Ovary (tissue), 7 donors: ENCODE measurements at regions not wholly inside any gene's neighbourhood (a gene's known extent, or its start where the extent isn't known, plus 50 kb on each side); places are given as distances from the start of the nearest gene placed in this dataset.

Source experiments
- DNase-seq, 5 donors: peaks; one replicate each; pipeline ENCODE4 v3.0.0-alpha.2; 2019 to 2020
- H3K27ac ChIP-seq, 2 donors: fragments of 200-600 bp; one replicate each; pipeline versions ENCODE4 v1.5.1 to v1.8.0; 2019 to 2022
- H3K27me3 ChIP-seq: fragments of 200-600 bp; one replicate; pipeline ENCODE4 v1.8.0; 2022
- H3K36me3 ChIP-seq: fragments of 200-600 bp; sonication (generic); one replicate; pipeline ENCODE4 v1.5.1; 2019
- H3K4me1 ChIP-seq: one replicate; pipeline ENCODE4 v1.8.1; 2013; ENCODE audit warnings: mild to moderate bottlenecking, moderate library complexity; ENCODE audit not compliant: insufficient read depth
- H3K4me3 ChIP-seq: fragments of 200-600 bp; sonication (generic); one replicate; pipeline ENCODE4 v1.5.1; 2017
- H3K9me3 ChIP-seq, 2 donors: fragments of 200-600 bp in 1 of 2; sonication (generic) in 1 of 2; one replicate each; pipeline versions ENCODE4 v1.5.1 to v1.8.1; 2013 to 2019; ENCODE audit warnings: mild to moderate bottlenecking in 1 of 2, moderate library complexity in 1 of 2
- EP300 ChIP-seq: sonication (generic); formaldehyde crosslinking; IDR thresholded peaks from one replicate; pipeline ENCODE4 v1.6.1; 2017; ENCODE audit warnings: antibody characterized with exemption
- POLR2A ChIP-seq: fragments of 450-650 bp; IDR thresholded peaks from one replicate; pipeline ENCODE4 v1.6.1; 2017; ENCODE audit warnings: antibody characterized with exemption, mild to moderate bottlenecking, moderate library complexity
- WGBS, 3 donors: extraction: QIAGEN DNeasy Blood & Tissue Kit in 1 of 3; methylation state at CpG; one replicate each; pipeline versions ENCODE4 v1.1.5 to v1.1.7; 2013 to 2017; 5-methylcytosine and 5-hydroxymethylcytosine counted together
- intact Hi-C, 4 donors: fragments of 100-400 bp; cut with DNase I; formaldehyde crosslinking; loops; one replicate each; pipeline versions ENCODE4 v1.11.0 to v1.15.1; 2022 to 2023
- TF ChIP-seq, protein P1 (sequence below), 3 donors: fragments of 450-650 bp in 2 of 3; fragments of 200-600 bp in 1 of 3; IDR thresholded peaks; one replicate each; pipeline versions ENCODE4 v1.5.1 to v1.8.0; 2016 to 2022; ENCODE audit warnings: antibody characterized with exemption in 3 of 3, mild to moderate bottlenecking in 1 of 3
- donor health status: DM: no; HTN: no; CAD: no; lungs with moderate emphysema.
- donor health status: DM: no; HTN: no; CAD: no.
- donor health status: Bipolar disorder and iron deficiency.
- donor health status: DM: no; HTN: no; CAD: no.
- donor health status: DM: yes; HTN: yes; CAD: no.

DNA sequence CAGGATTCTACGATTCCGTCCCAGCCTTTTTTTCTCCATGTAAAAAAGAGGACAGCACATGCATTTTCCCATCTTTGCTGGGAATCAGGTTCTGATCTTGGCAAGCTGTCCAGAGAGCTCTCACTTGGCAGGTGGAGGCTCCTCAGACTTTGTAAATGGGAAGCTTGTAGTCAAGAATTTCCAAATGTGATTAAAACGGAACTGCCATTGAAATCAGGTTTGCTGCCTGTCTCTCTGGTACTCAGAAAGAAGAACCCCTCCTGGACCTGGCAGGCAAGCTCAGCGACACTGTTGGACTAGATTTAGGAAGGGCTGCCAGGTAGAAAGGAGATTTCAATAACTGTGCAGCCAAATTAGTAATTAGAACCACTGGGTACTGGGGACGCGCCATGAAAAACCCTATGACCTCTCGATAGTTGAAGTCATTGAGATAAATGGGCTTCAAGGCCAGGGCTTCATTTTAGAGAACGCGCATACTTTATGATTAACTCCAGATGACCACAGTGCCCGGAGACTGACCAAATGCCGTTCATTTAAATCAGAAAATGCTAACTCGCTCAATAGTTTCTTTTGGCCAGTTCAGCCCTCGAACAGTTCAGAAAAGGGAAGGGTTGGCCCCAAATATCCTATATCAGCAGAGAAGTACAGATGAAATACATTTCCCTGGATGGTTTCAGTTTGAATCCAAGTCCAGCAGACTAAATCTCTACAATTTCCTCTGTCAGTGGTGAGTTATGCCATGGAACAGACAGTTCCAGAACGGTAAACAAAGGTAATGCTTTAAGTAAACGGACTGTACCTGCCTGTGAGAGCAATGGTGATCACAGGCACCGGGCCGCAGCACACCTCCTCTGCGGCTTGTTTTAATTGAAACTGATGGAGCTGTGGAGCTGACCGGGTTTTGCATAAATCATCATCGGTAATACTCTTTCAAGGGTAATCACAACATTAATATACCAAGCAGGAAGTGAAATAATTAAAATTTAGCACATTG lies 517.4 kb downstream of the RFC3 start:
- WGBS, 3 donors = 75 to 81% (median 75%) methylated on average over 20 of the region's 20 CpGs
- Histone ChIP-seq H3K27me3 (no peaks in the 10 kb centered on the region), H3K4me3 (no peak overlapping the region), H3K27ac (no peak overlapping the region), H3K9me3 (no peaks in the 10 kb centered on the region), H3K4me1 (no peaks in the 10 kb centered on the region), H3K36me3 (no peaks in the 10 kb centered on the region)
- intact Hi-C loops = no loop called here
- DNase-seq = no peak
- TF ChIP-seq, protein P1, sequence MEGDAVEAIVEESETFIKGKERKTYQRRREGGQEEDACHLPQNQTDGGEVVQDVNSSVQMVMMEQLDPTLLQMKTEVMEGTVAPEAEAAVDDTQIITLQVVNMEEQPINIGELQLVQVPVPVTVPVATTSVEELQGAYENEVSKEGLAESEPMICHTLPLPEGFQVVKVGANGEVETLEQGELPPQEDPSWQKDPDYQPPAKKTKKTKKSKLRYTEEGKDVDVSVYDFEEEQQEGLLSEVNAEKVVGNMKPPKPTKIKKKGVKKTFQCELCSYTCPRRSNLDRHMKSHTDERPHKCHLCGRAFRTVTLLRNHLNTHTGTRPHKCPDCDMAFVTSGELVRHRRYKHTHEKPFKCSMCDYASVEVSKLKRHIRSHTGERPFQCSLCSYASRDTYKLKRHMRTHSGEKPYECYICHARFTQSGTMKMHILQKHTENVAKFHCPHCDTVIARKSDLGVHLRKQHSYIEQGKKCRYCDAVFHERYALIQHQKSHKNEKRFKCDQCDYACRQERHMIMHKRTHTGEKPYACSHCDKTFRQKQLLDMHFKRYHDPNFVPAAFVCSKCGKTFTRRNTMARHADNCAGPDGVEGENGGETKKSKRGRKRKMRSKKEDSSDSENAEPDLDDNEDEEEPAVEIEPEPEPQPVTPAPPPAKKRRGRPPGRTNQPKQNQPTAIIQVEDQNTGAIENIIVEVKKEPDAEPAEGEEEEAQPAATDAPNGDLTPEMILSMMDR (IDR thresholded peaks at IDR 0.05) = no peak
- no peak for TF ChIP-seq POLR2A
- no peak for TF ChIP-seq EP300

DNA sequence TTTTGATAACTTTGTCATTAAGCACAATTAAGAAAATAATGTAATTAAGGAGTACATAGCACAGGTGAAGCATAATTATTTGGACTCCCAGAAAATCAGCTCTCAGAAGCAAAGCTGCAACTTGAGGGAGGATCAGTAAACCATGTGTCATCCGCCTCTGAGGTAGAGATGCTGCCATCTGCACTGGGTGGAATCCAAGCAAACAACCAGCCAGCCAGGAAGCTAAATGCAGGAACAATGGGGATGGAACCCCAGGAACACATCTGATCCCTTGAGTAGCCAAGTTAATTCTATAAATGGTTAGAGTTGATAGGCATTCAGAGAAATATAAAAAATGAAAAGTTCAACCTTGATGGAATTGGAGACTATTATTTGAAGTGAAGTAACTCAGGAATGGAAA lies 520.2 kb downstream of the RFC3 start:
- intact Hi-C loops = no loop called here
- H3K4me1 ChIP-seq = no peaks in the 10 kb centered on the region
- DNase-seq = no peak
- H3K27me3 ChIP-seq = no peaks in the 10 kb centered on the region
- H3K9me3 ChIP-seq = no peaks in the 10 kb centered on the region
- no peak for TF ChIP-seq POLR2A
- TF ChIP-seq, protein P1 (IDR thresholded peaks at IDR 0.05) = no peak
- no peak for TF ChIP-seq EP300
- WGBS, 3 donors = 85 to 93% (median 89%) methylated on average over 1 of the region's 1 CpG
- H3K27ac ChIP-seq = no peak overlapping the region
- no peak overlapping the region for H3K4me3 ChIP-seq
- no peaks in the 10 kb centered on the region for H3K36me3 ChIP-seq

DNA sequence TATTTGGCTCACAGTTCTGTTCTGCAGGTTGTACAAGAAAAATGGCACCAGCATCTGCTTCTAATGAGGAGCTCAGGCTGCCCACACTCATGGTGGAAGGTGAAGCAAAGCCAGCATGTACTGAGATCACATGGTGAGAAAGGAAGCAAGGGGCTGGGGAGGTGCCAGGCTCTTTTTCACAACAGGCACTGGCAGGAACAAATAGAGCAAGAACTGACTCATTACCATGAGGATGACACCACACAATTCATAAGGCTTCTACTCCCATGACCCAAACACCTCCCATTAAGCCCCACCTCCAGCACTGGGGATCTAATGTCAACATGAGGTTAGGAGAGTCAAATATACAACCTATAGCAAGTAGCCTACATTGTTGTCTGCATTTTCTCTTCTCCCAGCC lies 522.6 kb downstream of the RFC3 start:
- TF ChIP-seq, protein P1 (IDR thresholded peaks at IDR 0.05) = no peak
- no peak for TF ChIP-seq EP300
- TF ChIP-seq POLR2A = no peak
- Histone ChIP-seq H3K36me3 (no peaks in the 10 kb centered on the region), H3K4me3 (no peak overlapping the region), H3K27ac (no peak overlapping the region), H3K27me3 (no peaks in the 10 kb centered on the region), H3K4me1 (no peaks in the 10 kb centered on the region), H3K9me3 (no peaks in the 10 kb centered on the region)
- no peak for DNase-seq
- intact Hi-C loops = no loop called here

- Histone ChIP-seq H3K36me3 (no peaks in the 10 kb centered on the region), H3K4me3 (no peak overlapping the region), H3K27ac (no peak overlapping the region), H3K9me3 (no peaks in the 10 kb centered on the region), H3K4me1 (no peaks in the 10 kb centered on the region), H3K27me3 (no peaks in the 10 kb centered on the region)
- TF ChIP-seq, protein P1 (IDR thresholded peaks at IDR 0.05) = no peak
- TF ChIP-seq EP300 = no peak
- TF ChIP-seq POLR2A = no peak
- intact Hi-C loops = no loop called here
- 83 to 94% (median 94%) methylated on average over 1 of the region's 1 CpG for WGBS, 3 donors
- no peak for DNase-seq
Measured at GRCh38 chr13:34343413-34343940, 525.5 kb downstream of the RFC3 start.
